GM19324 (cell line): ENCODE measurements at regions not wholly inside any gene's neighbourhood (a gene's known extent, or its start where the extent isn't known, plus 50 kb on each side); places are given as distances from the start of the nearest gene placed in this dataset.
"Not testable (repeated sequence)": the region's sequence is repeated elsewhere in the genome, so short reads cannot be mapped to it uniquely, and the experiment has no call there.

Source experiments
- ATAC-seq: cut with Tn5 transposase; IDR thresholded peaks from one replicate; pipeline ENCODE4 v1.9.1; 2021; ENCODE audit warnings: mild to moderate bottlenecking, moderate library complexity; ENCODE audit not compliant: unreplicated experiment, low FRiP score

DNA sequence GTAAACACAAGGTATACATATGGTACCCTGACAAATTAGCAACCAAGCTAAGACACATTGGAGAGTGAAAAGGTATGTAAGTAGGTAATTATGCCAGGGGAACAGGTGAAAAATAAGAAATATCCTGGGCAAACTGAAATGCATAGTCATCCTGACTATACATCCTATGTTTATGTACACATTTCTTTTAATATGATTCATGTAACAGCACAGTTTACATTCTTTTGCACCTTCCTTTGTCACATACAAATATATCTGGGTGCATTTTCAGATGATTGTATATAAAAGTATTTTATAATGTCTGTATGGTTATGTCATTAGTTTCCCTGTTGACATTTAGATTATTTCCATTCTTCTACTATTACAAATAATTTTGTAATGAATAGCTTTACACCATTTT, 1146.9 kb downstream of the EFNA5 start:
- no peak for ATAC-seq

GRCh38 chr5:106522296-106522695, 1148.4 kb downstream of the EFNA5 start:
- no peak for ATAC-seq

DNA sequence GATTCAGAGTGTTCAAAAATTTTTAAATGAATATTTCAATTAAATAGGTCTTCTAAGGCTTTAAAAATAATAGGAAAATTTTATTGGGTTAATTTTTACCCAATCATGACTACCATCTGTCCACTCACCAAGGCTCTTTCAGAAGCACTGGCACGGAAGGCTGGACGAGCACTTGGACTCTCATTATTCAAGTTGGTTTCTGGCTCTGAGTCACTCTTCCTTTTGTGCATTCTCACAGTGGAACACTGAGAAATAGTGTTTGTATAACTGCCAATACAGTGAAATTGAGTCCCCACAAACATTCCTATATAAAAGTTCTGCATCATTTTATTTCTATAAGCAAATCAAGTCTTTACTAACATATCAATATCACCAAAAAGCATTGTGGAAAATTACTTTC, 1149.0 kb downstream of the EFNA5 start:
- no peak for ATAC-seq

GRCh38 chr5:106510321-106510720, 1160.4 kb downstream of the EFNA5 start:
- no peak for ATAC-seq

DNA sequence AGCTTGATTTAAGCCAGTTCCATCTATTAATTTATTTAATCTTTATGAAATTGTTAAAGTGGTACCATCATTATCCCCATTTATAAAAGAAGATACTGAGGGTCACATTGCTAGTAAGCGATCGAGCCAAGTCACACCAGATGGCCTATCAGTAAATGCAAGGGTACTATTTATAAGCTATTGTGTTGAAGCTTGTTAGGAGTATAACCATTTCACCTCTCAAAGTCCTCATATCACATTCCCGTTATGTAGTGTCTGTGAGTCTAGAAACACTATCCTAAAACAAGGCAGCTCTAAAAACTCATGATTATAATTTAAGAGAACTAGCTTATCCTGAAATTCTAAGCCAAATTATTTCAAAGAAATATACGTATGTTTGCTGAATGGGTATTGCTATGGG, 1161.8 kb downstream of the EFNA5 start:
- ATAC-seq, result no peak

- no peak for ATAC-seq
Measured at GRCh38 chr5:106493910-106494309, 1176.8 kb downstream of the EFNA5 start.

DNA sequence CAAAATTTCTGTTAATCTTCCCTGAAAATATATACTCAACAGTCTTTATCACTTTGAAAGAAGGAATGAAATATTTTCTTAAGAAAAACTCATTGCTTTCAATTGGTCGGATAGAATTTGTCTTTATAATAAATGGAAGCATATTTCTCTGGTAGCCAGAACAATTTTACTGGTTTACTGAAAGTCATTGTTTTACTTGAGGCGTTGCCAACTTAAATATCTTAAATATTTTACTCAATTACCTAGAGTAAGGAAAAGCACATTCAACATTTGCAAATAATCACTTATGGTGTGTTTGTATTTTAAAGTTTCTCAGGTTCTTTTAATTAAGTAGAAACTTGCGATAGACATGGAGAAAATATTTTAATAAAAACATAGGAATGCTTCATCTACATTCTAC, 1181.7 kb downstream of the EFNA5 start:
- no peak for ATAC-seq

- ATAC-seq, result no peak
Measured at GRCh38 chr5:106488407-106488806, 1182.3 kb downstream of the EFNA5 start.

- ATAC-seq, result no peak
Measured at GRCh38 chr5:106481374-106481773, 1189.4 kb downstream of the EFNA5 start.

GRCh38 chr5:106476630-106477029, 1194.1 kb downstream of the EFNA5 start:
- no peak for ATAC-seq

DNA sequence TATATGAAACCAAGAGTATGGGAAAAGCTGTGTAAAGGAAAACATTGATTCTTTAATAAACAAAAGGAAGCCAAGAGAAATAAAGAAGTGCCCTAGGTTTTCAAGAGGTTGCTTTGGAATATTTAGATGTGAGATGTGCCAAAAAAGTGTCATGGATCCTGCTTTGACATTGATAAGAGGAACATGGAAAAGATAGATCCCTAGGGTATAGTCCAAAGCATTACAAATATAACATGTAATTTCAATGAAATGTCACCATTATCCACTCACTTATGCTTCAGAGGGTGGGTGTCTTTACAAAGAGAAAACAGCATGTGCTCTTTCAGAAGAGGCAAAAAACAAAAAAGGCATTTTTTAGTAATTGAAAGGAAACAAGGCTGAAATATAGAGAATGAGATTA, 1196.7 kb downstream of the EFNA5 start:
- ATAC-seq, result no peak

- no peak for ATAC-seq
Measured at GRCh38 chr5:106459541-106459940, 1211.2 kb downstream of the EFNA5 start.

DNA sequence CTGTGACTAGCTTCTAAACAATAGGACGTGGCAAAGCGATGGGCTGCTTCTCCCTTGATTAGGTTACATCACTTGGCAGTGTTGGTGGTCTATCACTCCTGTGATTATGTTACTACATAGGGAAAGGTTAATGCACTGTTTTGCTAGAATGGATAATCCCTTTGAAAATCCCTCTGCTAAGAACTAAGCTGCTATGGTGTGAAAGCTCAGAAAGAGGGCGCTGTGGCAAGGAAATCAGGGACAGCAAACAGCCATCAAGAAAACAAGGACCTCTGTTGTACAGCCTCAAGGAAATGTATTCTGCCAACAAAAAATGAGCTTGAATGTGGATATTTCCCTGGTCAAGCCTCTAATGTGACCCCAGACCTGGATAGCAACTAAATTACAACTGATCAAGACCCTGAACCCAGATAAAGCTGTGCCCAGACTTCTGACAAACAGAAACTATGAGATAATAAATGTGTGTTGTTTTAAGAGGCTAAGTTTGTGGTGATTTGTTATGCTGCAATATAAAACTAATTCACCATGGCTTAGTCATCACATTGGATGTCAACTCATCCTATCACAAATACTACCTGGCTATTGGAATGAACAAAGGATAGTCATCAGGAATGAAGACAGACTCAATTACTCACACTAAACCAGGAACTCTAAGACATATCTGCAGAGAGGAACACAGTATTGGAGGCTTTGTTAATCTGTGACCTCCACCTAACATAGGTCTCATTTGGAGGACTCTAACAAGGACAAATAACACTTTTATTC, 1215.9 kb downstream of the EFNA5 start:
- no peak for ATAC-seq

DNA sequence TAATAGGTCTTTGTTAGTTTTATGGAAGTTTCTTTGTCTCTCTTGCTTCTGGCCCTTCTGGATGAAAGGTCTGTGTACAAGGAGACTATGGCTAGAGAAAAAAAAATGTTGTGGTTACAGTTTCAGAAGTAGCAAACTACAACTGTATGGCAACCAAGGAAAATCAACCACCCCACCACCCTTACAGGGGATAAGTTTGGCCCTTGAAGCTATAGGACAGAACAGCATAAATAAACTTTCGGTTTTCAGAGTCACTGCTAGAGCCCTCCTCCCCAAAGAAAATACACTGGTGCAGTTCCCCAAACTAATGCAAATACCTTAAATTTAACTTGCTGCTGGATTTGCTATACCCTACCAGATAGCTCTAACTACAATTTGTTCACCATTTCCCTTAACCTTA, 1216.7 kb downstream of the EFNA5 start:
- no peak for ATAC-seq

DNA sequence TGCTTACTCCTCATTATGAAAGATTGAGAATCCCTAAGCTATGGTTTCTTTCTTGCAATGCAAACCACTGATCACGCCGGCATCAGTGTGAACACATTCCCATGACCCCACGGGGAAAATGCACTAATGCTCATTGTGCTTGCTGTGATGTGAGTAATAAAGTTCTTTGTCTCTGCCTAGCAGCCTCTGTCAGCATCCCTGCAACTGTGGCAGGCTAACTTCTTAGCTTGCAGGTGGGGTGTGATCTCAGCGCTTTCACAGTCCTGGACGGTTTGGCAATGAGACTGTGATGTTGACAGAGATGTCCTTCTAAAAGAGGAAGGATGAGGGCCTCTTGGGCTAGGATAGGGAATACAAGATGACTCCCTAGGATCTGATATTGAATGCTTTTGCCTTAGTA, 1218.7 kb downstream of the EFNA5 start:
- no peak for ATAC-seq

DNA sequence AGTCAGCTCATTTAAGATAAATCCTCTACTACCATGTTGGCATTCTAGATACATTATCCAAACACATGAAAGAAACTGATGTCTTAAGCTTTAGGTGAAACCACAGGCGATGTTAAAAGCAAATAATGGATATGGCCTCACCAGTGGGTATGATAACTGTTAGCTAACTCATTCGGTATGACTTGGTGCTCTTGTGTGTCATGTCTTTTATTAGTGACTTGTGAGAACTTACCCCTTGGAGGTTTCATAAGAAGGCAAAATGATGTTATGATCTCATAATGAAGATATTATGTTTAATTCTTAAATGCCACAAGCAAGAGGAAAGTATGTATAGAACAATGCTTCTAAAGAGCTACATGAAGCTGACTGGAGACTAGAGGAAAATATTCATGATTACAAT, 1227.0 kb downstream of the EFNA5 start:
- no peak for ATAC-seq

GRCh38 chr5:106435185-106435584, 1235.6 kb downstream of the EFNA5 start:
- ATAC-seq, result no peak

DNA sequence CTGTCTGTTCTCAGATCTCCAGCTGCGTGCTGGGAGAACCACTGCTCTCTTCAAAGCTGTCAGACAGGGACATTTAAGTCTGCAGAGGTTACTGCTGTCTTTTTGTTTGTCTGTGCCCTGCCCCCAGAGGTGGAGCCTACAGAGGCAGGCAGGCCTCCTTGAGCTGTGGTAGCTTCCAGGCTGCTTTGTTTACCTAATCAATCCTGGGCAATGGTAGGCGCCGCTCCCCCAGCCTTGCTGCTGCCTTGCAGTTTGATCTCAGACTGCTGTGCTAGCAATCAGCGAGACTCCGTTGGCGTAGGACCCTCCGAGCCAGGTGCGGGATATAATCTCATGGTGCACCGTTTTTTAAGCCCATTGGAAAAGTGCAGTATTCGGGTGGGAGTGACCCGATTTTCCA, 1240.0 kb downstream of the EFNA5 start:
- not testable (repeated sequence) for ATAC-seq

- ATAC-seq, result no peak
Measured at GRCh38 chr5:106423109-106423897, 1247.4 kb downstream of the EFNA5 start.

DNA sequence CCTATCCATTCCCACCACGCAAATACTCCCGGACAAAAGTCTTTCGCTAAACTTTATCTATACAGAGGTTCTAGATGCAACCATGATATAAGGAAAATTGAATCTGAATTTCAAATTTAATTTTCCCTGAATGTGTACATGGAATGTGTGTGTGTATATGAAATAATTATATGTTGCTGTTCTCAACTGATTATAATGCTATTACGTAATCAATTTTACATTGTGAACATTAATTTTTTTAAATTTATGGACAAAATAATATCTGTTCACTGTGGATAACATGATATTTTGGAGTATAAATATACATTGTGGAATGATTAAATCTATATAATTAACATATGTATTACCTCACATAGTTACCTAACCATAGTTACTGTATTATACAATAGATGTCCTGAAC, 1250.6 kb downstream of the EFNA5 start:
- no peak for ATAC-seq

DNA sequence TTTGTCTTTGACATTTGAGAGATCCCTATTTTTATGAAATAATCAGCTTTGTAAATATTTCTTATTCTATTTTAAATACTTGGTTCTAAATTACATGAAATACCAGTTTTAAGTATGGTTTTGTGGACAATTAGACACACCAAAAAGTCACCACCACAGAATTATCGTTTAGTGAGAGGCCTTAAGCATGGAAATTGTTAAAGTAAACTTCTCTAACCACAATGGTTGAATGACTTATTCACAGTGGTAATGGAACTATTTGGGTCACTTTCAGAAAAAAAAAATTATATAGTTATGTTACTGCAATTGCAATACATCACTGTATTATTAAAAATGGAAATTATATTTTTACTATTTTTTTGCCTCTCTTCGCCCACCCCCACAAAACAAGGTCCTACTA, 1252.5 kb downstream of the EFNA5 start:
- ATAC-seq, result no peak

DNA sequence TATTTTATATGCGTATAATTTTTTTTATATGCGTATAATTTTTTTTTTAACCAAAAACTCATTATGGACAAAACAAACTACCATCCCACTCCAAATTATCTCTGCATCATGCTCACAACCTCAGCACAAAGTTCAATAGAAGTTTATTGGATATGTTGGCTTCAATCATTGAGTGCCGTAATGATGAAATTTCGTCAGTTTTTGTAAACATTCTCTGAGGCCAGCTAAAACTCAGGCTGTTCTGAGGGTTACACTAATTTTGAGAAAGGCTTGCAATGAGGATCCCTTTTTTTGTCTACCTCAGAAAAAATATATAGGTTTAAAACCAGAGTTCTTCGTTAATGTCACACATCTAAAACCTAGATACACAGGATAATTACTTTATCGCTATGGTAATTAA, 1253.2 kb downstream of the EFNA5 start:
- ATAC-seq, result no peak
